Large intestine (tissue), 3 donors: ENCODE measurements at regions not wholly inside any gene's neighbourhood (a gene's known extent, or its start where the extent isn't known, plus 50 kb on each side); places are given as distances from the start of the nearest gene placed in this dataset.

Experiments used
- DNase-seq, 2 donors: peaks; one replicate each; pipeline versions ENCODE4 v3.0.0 to v3.0.0-alpha.2; 2013
- H3K27ac ChIP-seq: one replicate; pipeline ENCODE4 v1.5.1; 2013; ENCODE audit warnings: low read length
- H3K27me3 ChIP-seq: 2 replicates; pipeline ENCODE4 v1.6.1; 2013; ENCODE audit warnings: low read length; ENCODE audit not compliant: control insufficient read depth, insufficient read depth
- H3K36me3 ChIP-seq: 2 replicates; pipeline ENCODE4 v1.6.1; 2013; ENCODE audit warnings: low read length; ENCODE audit not compliant: control insufficient read depth, insufficient read depth
- H3K4me1 ChIP-seq: one replicate; pipeline ENCODE4 v1.6.1; 2013; ENCODE audit warnings: low read length; ENCODE audit not compliant: control insufficient read depth, insufficient read depth
- H3K4me3 ChIP-seq: one replicate; pipeline ENCODE4 v1.5.1; 2013; ENCODE audit warnings: low read length
- H3K9me3 ChIP-seq: one replicate; pipeline ENCODE4 v1.6.1; 2013; ENCODE audit warnings: mild to moderate bottlenecking, low read depth, low read length, moderate library complexity; ENCODE audit not compliant: control insufficient read depth
- WGBS: methylation state at CpG from one replicate; pipeline ENCODE4 v1.1.5; 2013; ENCODE audit warnings: low lambda C conversion rate; ENCODE audit not compliant: insufficient coverage; 5-methylcytosine and 5-hydroxymethylcytosine counted together

DNA sequence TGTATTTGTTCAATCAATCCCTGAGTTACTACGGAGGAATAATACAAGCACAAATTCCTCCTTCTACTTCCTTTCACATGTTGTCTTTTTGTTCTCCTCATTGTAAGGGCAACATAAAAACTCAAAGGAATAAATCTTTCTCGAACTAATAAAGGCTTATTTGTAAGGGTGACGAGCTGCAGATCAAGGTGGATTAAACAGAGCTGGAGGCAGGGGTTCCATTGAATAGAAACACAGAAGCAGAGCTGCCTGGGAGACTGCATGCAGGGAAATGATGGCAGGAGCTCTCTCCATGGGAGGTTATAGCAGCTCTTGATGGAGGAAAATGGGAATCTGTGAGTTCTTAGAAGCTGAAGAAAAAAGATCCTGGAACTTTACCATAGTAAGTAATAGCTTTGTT lies 160.2 kb downstream of the CYYR1 start:
- no peak overlapping the region for H3K4me3 ChIP-seq
- no peaks in the 10 kb centered on the region for H3K36me3 ChIP-seq
- no peaks in the 10 kb centered on the region for H3K9me3 ChIP-seq
- WGBS: 25% methylated on average over 1 of the region's 3 CpGs
- no peaks in the 10 kb centered on the region for H3K4me1 ChIP-seq
- no peak overlapping the region for H3K27ac ChIP-seq
- no peak for DNase-seq
- H3K27me3 ChIP-seq: no peaks in the 10 kb centered on the region

DNA sequence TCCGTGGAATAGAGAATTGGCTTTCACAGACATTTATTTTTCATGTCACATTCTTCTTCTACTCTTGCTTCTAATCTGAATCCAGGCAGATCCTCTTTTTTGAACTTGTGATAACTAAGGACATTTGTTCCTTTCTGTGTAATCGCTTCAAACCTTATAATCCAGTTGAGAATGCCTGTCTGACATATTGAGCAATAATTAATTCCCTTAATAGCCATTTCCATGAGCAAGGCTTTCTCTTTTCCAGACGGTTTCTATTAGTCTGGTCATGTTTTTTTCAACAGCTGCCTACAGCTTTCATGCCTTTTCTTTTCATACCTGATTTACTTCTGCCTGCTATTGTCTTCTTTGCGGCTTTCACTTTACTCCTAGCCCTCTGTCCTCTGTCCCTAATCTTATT lies 163.4 kb downstream of the CYYR1 start:
- Histone ChIP-seq H3K27me3 (no peaks in the 10 kb centered on the region), H3K4me3 (no peak overlapping the region), H3K9me3 (no peaks in the 10 kb centered on the region), H3K4me1 (no peaks in the 10 kb centered on the region), H3K27ac (no peak overlapping the region), H3K36me3 (no peaks in the 10 kb centered on the region)
- 73% methylated on average over 4 of the region's 4 CpGs for WGBS
- DNase-seq: no peak

DNA sequence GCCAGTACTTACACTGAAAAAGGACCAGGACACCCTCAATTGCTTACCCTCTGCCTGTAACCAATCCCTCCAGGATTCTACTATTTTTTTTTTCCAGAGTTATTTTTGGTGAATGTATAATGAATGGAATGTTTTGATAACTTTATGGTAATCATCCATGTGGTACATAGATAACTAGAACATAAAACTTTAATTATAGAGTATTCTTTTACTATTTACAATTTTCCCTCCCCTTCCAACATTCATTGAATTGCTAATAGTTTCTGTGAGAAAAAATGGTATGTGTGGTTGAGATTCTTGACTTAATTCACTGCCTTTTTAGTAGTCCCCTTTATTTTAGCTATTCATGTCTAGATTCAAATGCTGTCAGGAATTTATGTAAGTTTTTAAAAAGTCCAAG lies 164.6 kb downstream of the CYYR1 start:
- Histone ChIP-seq H3K36me3 (no peaks in the 10 kb centered on the region), H3K4me3 (no peak overlapping the region), H3K9me3 (no peaks in the 10 kb centered on the region), H3K4me1 (no peaks in the 10 kb centered on the region), H3K27ac (no peak overlapping the region), H3K27me3 (no peaks in the 10 kb centered on the region)
- DNase-seq: no peak

DNA sequence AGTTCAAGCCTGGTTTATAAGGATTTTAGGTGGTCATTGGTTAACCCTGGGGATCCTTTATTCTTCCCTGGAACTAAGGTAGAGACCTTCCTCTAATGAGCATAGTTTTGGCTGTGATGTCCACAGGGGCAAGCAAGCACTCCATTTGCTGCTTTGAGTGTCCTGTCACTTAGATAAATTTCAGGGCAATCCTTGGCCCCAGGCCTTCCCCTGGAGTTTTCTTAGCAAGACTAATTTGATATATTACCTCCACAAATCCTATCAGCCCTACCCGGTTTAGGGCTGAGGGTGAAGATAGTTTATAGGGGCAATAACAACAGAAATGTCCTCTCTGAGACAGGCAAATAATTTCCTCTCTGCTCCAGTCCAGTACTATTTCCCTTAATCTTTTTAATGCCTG lies 166.6 kb downstream of the CYYR1 start:
- DNase-seq: no peak
- no peaks in the 10 kb centered on the region for H3K9me3 ChIP-seq
- H3K36me3 ChIP-seq: no peaks in the 10 kb centered on the region
- H3K4me1 ChIP-seq: no peaks in the 10 kb centered on the region
- no peaks in the 10 kb centered on the region for H3K27me3 ChIP-seq
- WGBS: no CpG with 5 or more reads among the region's 1 CpG
- no peak overlapping the region for H3K4me3 ChIP-seq
- no peak overlapping the region for H3K27ac ChIP-seq

DNA sequence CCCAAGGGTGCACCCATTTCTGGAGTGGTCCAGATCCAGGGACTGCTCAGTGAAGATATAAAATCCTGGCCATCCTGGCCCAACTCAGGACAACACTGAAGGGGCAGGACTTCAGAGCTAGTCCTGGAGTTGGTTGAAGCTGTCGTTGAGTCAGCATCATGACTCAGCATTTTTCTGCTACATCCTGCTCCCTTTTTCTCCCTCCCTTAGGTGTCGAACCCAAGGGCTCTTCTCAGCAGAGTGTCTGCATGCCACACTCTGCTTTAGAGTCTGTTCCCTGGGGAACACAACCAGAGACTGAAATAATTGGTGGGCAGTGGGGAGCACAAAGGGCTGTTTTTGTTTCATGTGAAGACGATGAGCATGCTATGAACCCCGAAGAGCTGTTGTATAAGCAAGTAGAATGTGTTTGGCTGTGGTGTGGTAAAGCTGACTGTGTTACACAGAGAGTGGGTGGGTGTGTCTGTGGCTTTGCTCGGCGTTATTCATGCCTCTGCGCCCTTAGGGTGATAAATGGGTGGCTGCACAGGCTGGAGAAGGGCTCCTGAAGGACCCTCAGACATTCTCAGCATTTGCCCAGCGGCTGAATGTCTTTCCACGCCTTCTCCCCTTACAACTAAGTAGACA lies 167.2 kb downstream of the CYYR1 start:
- H3K27ac ChIP-seq: no peak overlapping the region
- no CpG with 5 or more reads among the region's 9 CpGs for WGBS

DNA sequence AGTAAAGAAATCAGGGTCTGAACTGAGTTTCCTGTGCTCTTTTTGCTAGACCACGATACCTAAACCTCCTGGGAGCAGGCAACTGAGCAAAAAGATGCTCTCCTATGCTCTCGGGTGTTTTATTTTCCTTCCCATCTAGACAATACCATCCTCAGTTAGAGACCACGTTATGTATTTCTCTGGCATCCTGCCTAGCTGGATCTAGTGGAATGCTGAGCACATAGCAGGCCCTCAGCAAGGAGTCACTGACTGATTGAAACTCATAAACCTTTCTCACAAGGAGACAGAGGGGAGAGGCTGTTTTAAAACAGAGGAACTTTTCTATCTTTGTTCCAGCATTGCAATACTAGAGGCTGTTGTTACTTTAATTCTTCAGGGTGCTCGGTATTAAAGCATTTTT lies 168.0 kb downstream of the CYYR1 start:
- no peak overlapping the region for H3K4me3 ChIP-seq
- no peak overlapping the region for H3K27ac ChIP-seq
- H3K36me3 ChIP-seq: no peaks in the 10 kb centered on the region
- no peaks in the 10 kb centered on the region for H3K9me3 ChIP-seq
- DNase-seq: no peak
- no peaks in the 10 kb centered on the region for H3K4me1 ChIP-seq
- WGBS: 78% methylated on average over 1 of the region's 4 CpGs
- H3K27me3 ChIP-seq: no peaks in the 10 kb centered on the region

More for the DNA sequence above, 167.2 kb downstream of the CYYR1 start:
- no peak for DNase-seq
- Histone ChIP-seq H3K36me3 (no peaks in the 10 kb centered on the region), H3K4me3 (no peak overlapping the region), H3K4me1 (no peaks in the 10 kb centered on the region), H3K9me3 (no peaks in the 10 kb centered on the region), H3K27me3 (no peaks in the 10 kb centered on the region)

DNA sequence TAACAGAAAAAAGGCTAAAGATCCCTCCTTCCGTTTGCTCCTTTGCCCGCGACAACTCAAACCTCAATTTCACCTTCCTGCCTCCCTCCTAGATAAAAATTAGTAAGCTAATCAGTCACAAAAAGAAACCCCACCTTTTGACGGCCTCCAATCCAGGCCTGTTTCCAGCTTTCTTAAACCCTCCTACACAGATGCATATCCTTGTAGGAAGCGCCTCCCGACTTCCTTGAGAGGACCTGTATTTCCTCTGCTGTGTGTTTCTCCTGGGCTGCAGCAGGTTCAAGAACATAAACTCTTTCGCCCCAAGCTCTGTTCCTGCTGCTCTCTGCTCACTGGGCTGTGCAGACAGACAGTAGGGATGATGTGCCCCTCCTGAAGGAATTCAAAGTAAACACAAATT lies 168.8 kb downstream of the CYYR1 start:
- no peak overlapping the region for H3K4me3 ChIP-seq
- H3K9me3 ChIP-seq: no peaks in the 10 kb centered on the region
- no peak overlapping the region for H3K27ac ChIP-seq
- no CpG with 5 or more reads among the region's 7 CpGs for WGBS
- no peak for DNase-seq
- H3K36me3 ChIP-seq: no peaks in the 10 kb centered on the region
- no peaks in the 10 kb centered on the region for H3K27me3 ChIP-seq
- H3K4me1 ChIP-seq: no peaks in the 10 kb centered on the region

DNA sequence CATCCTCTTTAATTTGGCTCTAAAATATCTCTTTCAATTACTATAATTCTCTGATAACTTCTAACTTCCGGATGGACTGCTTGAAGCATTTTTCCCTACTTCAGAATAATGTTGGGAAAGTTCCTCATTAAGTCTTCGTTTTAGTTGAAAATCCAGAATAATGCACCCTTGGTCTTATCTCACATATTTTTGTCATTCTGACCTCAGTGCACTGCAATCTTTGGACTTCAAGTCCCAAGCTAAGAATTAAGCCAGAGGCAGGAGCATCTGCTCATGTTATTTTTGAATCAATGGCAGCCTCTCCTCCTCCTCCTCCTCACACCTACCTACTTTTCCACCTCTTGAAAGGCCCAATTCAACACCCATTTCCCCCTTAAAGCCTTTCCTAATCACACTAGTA lies 169.8 kb downstream of the CYYR1 start:
- Histone ChIP-seq H3K4me1 (no peaks in the 10 kb centered on the region), H3K36me3 (no peaks in the 10 kb centered on the region), H3K27me3 (no peaks in the 10 kb centered on the region), H3K9me3 (no peaks in the 10 kb centered on the region), H3K27ac (no peak overlapping the region), H3K4me3 (no peak overlapping the region)
- no peak for DNase-seq
- WGBS: 67% methylated on average over 1 of the region's 2 CpGs

DNA sequence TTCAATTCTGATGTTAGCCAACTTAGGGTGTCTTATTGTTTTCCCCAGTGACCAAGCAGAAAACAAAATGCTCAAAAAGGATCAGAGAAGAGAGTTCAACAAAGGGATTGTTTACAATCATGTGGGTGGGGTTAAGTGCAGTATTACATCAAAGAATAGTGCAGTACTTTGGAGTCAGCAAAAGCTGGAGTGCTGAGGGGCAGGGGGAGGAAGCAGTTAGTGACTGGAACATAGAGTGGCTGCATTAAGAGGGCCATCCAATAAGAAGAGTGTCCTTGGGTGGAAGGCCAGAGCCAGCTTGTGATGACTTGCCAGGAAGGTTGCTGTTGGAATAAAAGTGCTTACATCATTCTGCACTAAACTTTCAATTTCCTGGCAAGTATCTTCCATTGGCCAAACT lies 175.5 kb downstream of the CYYR1 start:
- DNase-seq: no peak
- Histone ChIP-seq H3K9me3 (no peaks in the 10 kb centered on the region), H3K36me3 (no peaks in the 10 kb centered on the region), H3K4me1 (no peaks in the 10 kb centered on the region), H3K27ac (no peak overlapping the region), H3K27me3 (no peaks in the 10 kb centered on the region), H3K4me3 (no peak overlapping the region)

DNA sequence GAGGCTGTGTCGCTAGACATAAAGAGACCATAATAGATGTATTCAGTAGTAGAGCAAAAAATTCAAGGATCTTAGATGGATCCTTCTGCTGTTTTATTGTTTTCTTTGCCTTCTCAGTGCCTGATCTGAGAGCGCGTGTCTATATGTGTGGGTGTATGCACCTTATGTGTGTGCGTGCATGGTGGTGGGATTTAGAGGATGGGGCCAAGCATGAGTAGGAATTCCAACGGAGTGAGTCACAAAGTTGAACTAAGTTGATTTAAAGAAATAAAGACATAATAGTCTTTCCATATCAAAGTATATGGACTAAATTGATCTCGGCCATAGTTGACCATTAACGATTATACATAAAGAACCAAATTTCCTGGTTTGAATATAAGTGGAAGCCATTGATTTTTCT lies 178.7 kb downstream of the CYYR1 start:
- WGBS: 100% methylated on average over 3 of the region's 7 CpGs
- Histone ChIP-seq H3K9me3 (no peaks in the 10 kb centered on the region), H3K27ac (no peak overlapping the region), H3K4me1 (no peaks in the 10 kb centered on the region), H3K27me3 (no peaks in the 10 kb centered on the region), H3K36me3 (no peaks in the 10 kb centered on the region), H3K4me3 (no peak overlapping the region)
- no peak for DNase-seq

DNA sequence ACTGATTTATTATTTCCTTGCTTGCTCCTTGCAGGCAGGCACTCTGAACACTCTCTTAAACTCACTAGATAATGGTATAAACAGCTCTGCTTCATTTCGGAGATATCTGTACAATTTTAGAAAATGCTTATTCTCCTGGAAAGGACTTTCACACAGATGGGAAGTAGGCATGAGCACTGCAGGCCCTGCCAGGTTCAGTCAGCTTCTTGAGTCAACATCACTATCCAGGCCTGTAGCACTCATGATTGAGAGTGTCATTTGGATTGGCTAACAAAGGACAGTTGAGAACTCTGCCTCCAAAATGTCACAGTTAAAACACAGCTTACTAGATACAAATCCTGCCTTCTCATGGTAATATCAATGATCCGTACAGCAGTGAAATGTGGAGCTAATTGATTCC lies 181.9 kb downstream of the CYYR1 start:
- no CpG with 5 or more reads among the region's 2 CpGs for WGBS
- Histone ChIP-seq H3K36me3 (no peaks in the 10 kb centered on the region), H3K4me3 (no peak overlapping the region), H3K4me1 (no peaks in the 10 kb centered on the region), H3K27me3 (no peaks in the 10 kb centered on the region), H3K27ac (no peak overlapping the region), H3K9me3 (no peaks in the 10 kb centered on the region)
- no peak for DNase-seq
